HCT116 (cell line): ENCODE measurements at regions not wholly inside any gene's neighbourhood (a gene's known extent, or its start where the extent isn't known, plus 50 kb on each side); places are given as distances from the start of the nearest gene placed in this dataset.

Experiments
- ATAC-seq: fragments of 200-7000 bp; cut with Tn5 transposase; 2 replicates; pipeline ENCODE4 v1.9.1; 2020; ENCODE audit warnings: mild to moderate bottlenecking, moderate library complexity
- BruUV-seq: library from RNA; stranded (reverse); fragments of 400-500 nt; replicated peaks from 2 replicates; lab custom pipeline; 2021; lab: Mats Ljungman, UMichigan
- CTCF ChIA-PET: fragments of 300-600 bp; sonication (Branson Sonifier 250); formaldehyde crosslinking; loops from one replicate; lab custom pipeline; 2021; ENCODE audit warnings: antibody characterized with exemption; lab: Charles Lee
- POLR2A ChIA-PET: fragments of 300-600, 350-600 bp; sonication (Branson Sonifier 250); formaldehyde crosslinking; loops from one replicate; lab custom pipeline; 2021; ENCODE audit warnings: antibody characterized with exemption; lab: Charles Lee
- RAD21 ChIA-PET, 2 experiments: fragments of 300-600 bp; sonication (Branson Sonifier 250); formaldehyde crosslinking; loops; one replicate each; lab custom pipeline; 2023; ENCODE audit warnings: low total read pairs in 2 of 2; ENCODE audit not compliant: uncharacterized antibody in 2 of 2, unreplicated experiment in 2 of 2, low non-redundant PET in 1 of 2; lab: Charles Lee
- DNase-seq: peaks from one replicate; pipeline ENCODE4 v3.0.0-alpha.2; 2010; ENCODE audit warnings: low read depth, low spot score
- H2AFZ ChIP-seq: fragments of 200-600 bp; shearing (Covaris generic), sonication (generic); 2 replicates; pipeline ENCODE4 v1.6.1; 2017; ENCODE audit warnings: low read depth, mixed run types, mixed read lengths, antibody characterized with exemption, low read length; ENCODE audit not compliant: poor library complexity, severe bottlenecking
- H3K27ac ChIP-seq: 2 replicates; pipeline ENCODE4 v1.5.1; 2012; ENCODE audit warnings: low read depth, low read length
- H3K27me3 ChIP-seq: fragments of 200-600 bp; sonication (generic); 2 replicates; pipeline ENCODE4 v1.6.1; 2016; ENCODE audit warnings: mixed run types, low read length, mixed read lengths; ENCODE audit not compliant: insufficient read depth
- H3K36me3 ChIP-seq, 2 experiments: fragments of 200-500 bp in 1 of 2; fragments of 200-600 bp in 1 of 2; sonication (Bioruptor generic) in 1 of 2; sonication (generic) in 1 of 2; 2 replicates each; pipeline versions ENCODE4 v1.5.1 to v1.6.1; 2014 to 2016; ENCODE audit warnings: low read length in 2 of 2, inconsistent platforms in 1 of 2, mixed read lengths in 1 of 2, mixed run types in 1 of 2; ENCODE audit not compliant: insufficient read depth in 2 of 2, control insufficient read depth in 1 of 2
- H3K4me1 ChIP-seq, 2 experiments: fragments of 200-600 bp in 1 of 2; sonication (generic) in 1 of 2; 2 replicates each; pipeline versions ENCODE4 v1.5.1 to v1.6.1; 2012 to 2017; ENCODE audit warnings: low read length in 2 of 2, inconsistent platforms in 1 of 2, mild to moderate bottlenecking in 1 of 2, mixed read lengths in 1 of 2, mixed run types in 1 of 2, moderate library complexity in 1 of 2; ENCODE audit not compliant: insufficient read depth in 2 of 2, control insufficient read depth in 1 of 2
- H3K4me2 ChIP-seq: fragments of 200-600 bp; sonication (generic); 2 replicates; pipeline ENCODE4 v1.6.1; 2017; ENCODE audit warnings: mixed run types, low read length, mixed read lengths
- H3K4me3 ChIP-seq, 2 experiments: fragments of 200-600 bp in 1 of 2; sonication (generic) in 1 of 2; replicated peaks in 1 of 2; 2 replicates each; pipeline ENCODE4 v1.5.1; 2011 to 2016; ENCODE audit warnings: low read length in 2 of 2, control low read depth in 1 of 2, low read depth in 1 of 2, mild to moderate bottlenecking in 1 of 2, mixed read lengths in 1 of 2, mixed run types in 1 of 2
- H3K79me2 ChIP-seq: fragments of 200-600 bp; sonication (generic); 2 replicates; pipeline ENCODE4 v1.6.1; 2017; ENCODE audit warnings: mild to moderate bottlenecking, mixed run types, low read length, moderate library complexity, mixed read lengths; ENCODE audit not compliant: insufficient read depth
- H3K9ac ChIP-seq: fragments of 200-600 bp; sonication (generic); 2 replicates; pipeline ENCODE4 v1.6.1; 2016; ENCODE audit warnings: low read length, mixed read lengths
- H3K9me2 ChIP-seq: fragments of 200-600 bp; sonication (generic), shearing (Covaris generic); 2 replicates; pipeline ENCODE4 v1.6.1; 2017; ENCODE audit warnings: mixed run types, mild to moderate bottlenecking, moderate library complexity; ENCODE audit not compliant: insufficient read depth
- H3K9me3 ChIP-seq, 2 experiments: fragments of 200-500 bp in 1 of 2; fragments of 200-600 bp in 1 of 2; sonication (Bioruptor generic) in 1 of 2; sonication (generic) in 1 of 2; 2 replicates each; pipeline ENCODE4 v1.6.1; 2014 to 2017; ENCODE audit warnings: low read length in 2 of 2, mixed read lengths in 2 of 2, inconsistent platforms in 1 of 2, low read depth in 1 of 2, mild to moderate bottlenecking in 1 of 2, mixed run types in 1 of 2, moderate library complexity in 1 of 2; ENCODE audit not compliant: control insufficient read depth in 1 of 2, insufficient read depth in 1 of 2
- H4K20me1 ChIP-seq: fragments of 200-600 bp; sonication (generic), shearing (Covaris generic); 2 replicates; pipeline ENCODE4 v1.6.1; 2017; ENCODE audit warnings: mixed run types, mild to moderate bottlenecking, moderate library complexity; ENCODE audit not compliant: insufficient read depth
- ATF3 ChIP-seq: IDR thresholded peaks from 2 replicates; pipeline ENCODE4 v1.6.1; 2012
- CBX3 ChIP-seq: IDR thresholded peaks from 2 replicates; pipeline ENCODE4 v1.6.1; 2012; ENCODE audit warnings: low read depth
- CEBPB ChIP-seq: IDR thresholded peaks from 2 replicates; pipeline ENCODE4 v1.6.1; 2012; ENCODE audit warnings: low read depth
- EGR1 ChIP-seq: IDR thresholded peaks from 2 replicates; pipeline ENCODE4 v1.6.1; 2012; ENCODE audit warnings: low read depth
- ELF1 ChIP-seq: IDR thresholded peaks from 2 replicates; pipeline ENCODE4 v1.6.1; 2012; ENCODE audit warnings: low read depth, borderline replicate concordance
- EZH2 ChIP-seq: fragments of 200-600 bp; sonication (generic); IDR thresholded peaks from 2 replicates; pipeline ENCODE4 v1.6.1; 2017; ENCODE audit warnings: antibody characterized with exemption, mixed run types
- EZH2phosphoT487 ChIP-seq: fragments of 200-600 bp; IDR thresholded peaks from 2 replicates; pipeline ENCODE4 v1.6.1; 2018; ENCODE audit warnings: antibody characterized with exemption, borderline replicate concordance
- FOSL1 ChIP-seq: IDR thresholded peaks from 2 replicates; pipeline ENCODE4 v1.6.1; 2012; ENCODE audit warnings: low read depth
- JUND ChIP-seq: IDR thresholded peaks from 2 replicates; pipeline ENCODE4 v1.6.1; 2012
- POLR2A ChIP-seq: IDR thresholded peaks from 2 replicates; pipeline ENCODE4 v1.7.0; 2011; ENCODE audit warnings: borderline replicate concordance; ENCODE audit not compliant: insufficient read depth, insufficient read length; ENCODE audit errors: extremely low read depth
- POLR2AphosphoS5 ChIP-seq: IDR thresholded peaks from 2 replicates; pipeline ENCODE4 v1.6.1; 2011; ENCODE audit warnings: mild to moderate bottlenecking, low read depth, low read length, moderate library complexity
- RAD21 ChIP-seq: IDR thresholded peaks from 2 replicates; pipeline ENCODE4 v1.6.1; 2012; ENCODE audit warnings: low read depth, mild to moderate bottlenecking
- SP1 ChIP-seq: IDR thresholded peaks from 2 replicates; pipeline ENCODE4 v1.6.1; 2012; ENCODE audit warnings: low read depth
- TCF7L2 ChIP-seq: IDR thresholded peaks from 2 replicates; pipeline ENCODE4 v1.7.0; 2011; ENCODE audit warnings: borderline replicate concordance, inconsistent platforms; ENCODE audit not compliant: insufficient read depth, insufficient read length; ENCODE audit errors: extremely low read depth
- ZFX ChIP-seq: fragments of 450-650 bp; IDR thresholded peaks from 2 replicates; pipeline ENCODE4 v1.6.1; 2017
- ZNF274 ChIP-seq: fragments of 200-500 bp; sonication (Bioruptor generic); IDR thresholded peaks from 2 replicates; pipeline ENCODE4 v1.6.1; 2014; ENCODE audit warnings: mild to moderate bottlenecking, low read depth, low read length, inconsistent platforms
- intact Hi-C: fragments of 100-400 bp; cut with micrococcal nuclease; formaldehyde crosslinking; loops from 2 replicates; pipeline ENCODE4 v1.10.0; 2022
- TF ChIP-seq, protein P1 (sequence below): IDR thresholded peaks from 2 replicates; pipeline ENCODE4 v1.6.1; 2012; ENCODE audit warnings: low read depth
- TF ChIP-seq, protein P2 (sequence below), 3 experiments: fragments of 200-600 bp in 1 of 3; sonication (generic) in 1 of 3; IDR thresholded peaks in 2 of 3; conservative IDR thresholded peaks in 1 of 3; 2 replicates each; pipeline ENCODE4 v1.5.1; 2012 to 2017; ENCODE audit warnings: low read depth in 2 of 3, low read length in 2 of 3, antibody characterized with exemption in 1 of 3, borderline replicate concordance in 1 of 3, control low read depth in 1 of 3, mild to moderate bottlenecking in 1 of 3, mixed read lengths in 1 of 3, mixed run types in 1 of 3, moderate library complexity in 1 of 3; ENCODE audit not compliant: insufficient read depth in 1 of 3
- TF ChIP-seq, protein P3 (sequence below): IDR thresholded peaks from 2 replicates; pipeline ENCODE4 v1.6.1; 2012

- DNase-seq (no peak), ATAC-seq (no peak)
- H3K36me3 ChIP-seq, result no peaks in the 10 kb centered on the region
- H4K20me1 ChIP-seq, result no peaks in the 10 kb centered on the region
- no TSS peak for BruUV-seq
- H3K4me1 ChIP-seq, result no peaks in the 10 kb centered on the region
- H2AFZ ChIP-seq, result no peak overlapping the region
- intact Hi-C loops, result no loop called here
- H3K4me2 ChIP-seq, result no peak overlapping the region
- POLR2A ChIA-PET, result no interaction called here
- TF ChIP-seq EZH2phosphoT487 (no peak), SP1 (no peak), ELF1 (no peak), EGR1 (no peak), ATF3 (no peak), EZH2 (no peak), CBX3 (no peak), JUND (no peak), TCF7L2 (no peak), POLR2AphosphoS5 (no peak), RAD21 (no peak), FOSL1 (no peak), ZFX (no peak), CEBPB (no peak), POLR2A (no peak), ZNF274 (no peak)
- TF ChIP-seq, protein P1, sequence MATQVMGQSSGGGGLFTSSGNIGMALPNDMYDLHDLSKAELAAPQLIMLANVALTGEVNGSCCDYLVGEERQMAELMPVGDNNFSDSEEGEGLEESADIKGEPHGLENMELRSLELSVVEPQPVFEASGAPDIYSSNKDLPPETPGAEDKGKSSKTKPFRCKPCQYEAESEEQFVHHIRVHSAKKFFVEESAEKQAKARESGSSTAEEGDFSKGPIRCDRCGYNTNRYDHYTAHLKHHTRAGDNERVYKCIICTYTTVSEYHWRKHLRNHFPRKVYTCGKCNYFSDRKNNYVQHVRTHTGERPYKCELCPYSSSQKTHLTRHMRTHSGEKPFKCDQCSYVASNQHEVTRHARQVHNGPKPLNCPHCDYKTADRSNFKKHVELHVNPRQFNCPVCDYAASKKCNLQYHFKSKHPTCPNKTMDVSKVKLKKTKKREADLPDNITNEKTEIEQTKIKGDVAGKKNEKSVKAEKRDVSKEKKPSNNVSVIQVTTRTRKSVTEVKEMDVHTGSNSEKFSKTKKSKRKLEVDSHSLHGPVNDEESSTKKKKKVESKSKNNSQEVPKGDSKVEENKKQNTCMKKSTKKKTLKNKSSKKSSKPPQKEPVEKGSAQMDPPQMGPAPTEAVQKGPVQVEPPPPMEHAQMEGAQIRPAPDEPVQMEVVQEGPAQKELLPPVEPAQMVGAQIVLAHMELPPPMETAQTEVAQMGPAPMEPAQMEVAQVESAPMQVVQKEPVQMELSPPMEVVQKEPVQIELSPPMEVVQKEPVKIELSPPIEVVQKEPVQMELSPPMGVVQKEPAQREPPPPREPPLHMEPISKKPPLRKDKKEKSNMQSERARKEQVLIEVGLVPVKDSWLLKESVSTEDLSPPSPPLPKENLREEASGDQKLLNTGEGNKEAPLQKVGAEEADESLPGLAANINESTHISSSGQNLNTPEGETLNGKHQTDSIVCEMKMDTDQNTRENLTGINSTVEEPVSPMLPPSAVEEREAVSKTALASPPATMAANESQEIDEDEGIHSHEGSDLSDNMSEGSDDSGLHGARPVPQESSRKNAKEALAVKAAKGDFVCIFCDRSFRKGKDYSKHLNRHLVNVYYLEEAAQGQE, result no peak
- TF ChIP-seq, protein P2, sequence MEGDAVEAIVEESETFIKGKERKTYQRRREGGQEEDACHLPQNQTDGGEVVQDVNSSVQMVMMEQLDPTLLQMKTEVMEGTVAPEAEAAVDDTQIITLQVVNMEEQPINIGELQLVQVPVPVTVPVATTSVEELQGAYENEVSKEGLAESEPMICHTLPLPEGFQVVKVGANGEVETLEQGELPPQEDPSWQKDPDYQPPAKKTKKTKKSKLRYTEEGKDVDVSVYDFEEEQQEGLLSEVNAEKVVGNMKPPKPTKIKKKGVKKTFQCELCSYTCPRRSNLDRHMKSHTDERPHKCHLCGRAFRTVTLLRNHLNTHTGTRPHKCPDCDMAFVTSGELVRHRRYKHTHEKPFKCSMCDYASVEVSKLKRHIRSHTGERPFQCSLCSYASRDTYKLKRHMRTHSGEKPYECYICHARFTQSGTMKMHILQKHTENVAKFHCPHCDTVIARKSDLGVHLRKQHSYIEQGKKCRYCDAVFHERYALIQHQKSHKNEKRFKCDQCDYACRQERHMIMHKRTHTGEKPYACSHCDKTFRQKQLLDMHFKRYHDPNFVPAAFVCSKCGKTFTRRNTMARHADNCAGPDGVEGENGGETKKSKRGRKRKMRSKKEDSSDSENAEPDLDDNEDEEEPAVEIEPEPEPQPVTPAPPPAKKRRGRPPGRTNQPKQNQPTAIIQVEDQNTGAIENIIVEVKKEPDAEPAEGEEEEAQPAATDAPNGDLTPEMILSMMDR (IDR thresholded peaks at IDR 0.05 in 2 of 3, conservative IDR thresholded peaks at IDR 0.05 in 1 of 3; ENCODE audit: borderline replicate concordance in 1 of 3, insufficient read depth in 1 of 3, low read depth in 2 of 3, low read length in 2 of 3), result no peak
- TF ChIP-seq, protein P3, sequence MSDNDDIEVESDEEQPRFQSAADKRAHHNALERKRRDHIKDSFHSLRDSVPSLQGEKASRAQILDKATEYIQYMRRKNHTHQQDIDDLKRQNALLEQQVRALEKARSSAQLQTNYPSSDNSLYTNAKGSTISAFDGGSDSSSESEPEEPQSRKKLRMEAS, result no peak
- RAD21 ChIA-PET, result no interaction called here
- no peak overlapping the region for H3K4me3 ChIP-seq
- no peaks in the 10 kb centered on the region for H3K9me3 ChIP-seq
- no peaks in the 10 kb centered on the region for H3K9me2 ChIP-seq
- H3K27me3 ChIP-seq, result no peaks in the 10 kb centered on the region
- H3K27ac ChIP-seq, result no peak overlapping the region
- no peak overlapping the region for H3K9ac ChIP-seq
- no peaks in the 10 kb centered on the region for H3K79me2 ChIP-seq
- CTCF ChIA-PET, result no interaction called here
Observed at GRCh38 chr13:59363313-59363712, 800.4 kb downstream of the DIAPH3 start.
